ENCODE measurements at regions not wholly inside any gene's neighbourhood (a gene's known extent, or its start where the extent isn't known, plus 50 kb on each side); places are given as distances from the start of the nearest gene placed in this dataset.

DNA sequence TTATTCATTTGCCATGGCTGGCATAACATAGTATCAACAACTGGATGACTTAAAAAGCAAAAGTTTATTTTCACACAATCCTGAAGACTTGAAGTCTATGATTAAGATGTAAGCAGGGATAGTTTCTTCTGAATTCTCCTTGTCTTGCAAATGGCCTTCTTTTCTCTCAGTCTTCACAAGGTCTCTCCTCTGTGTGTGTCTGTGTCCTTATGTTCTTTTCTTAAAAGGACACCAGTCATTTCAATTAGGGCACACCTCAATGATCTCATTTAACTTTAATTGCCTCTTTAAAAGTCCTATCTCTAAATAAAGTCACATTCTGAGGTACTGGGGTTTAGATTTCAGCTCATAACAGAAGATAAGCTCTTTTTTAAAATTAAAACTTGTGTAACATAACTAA, 399.7 kb downstream of the PABPC4L start:
- no peaks in the 10 kb centered on the region for H3K36me3 ChIP-seq (ENCODE audit: control insufficient read depth in 2 of 2, extremely low read depth in 1 of 2, insufficient read depth in 1 of 2, low read length in 1 of 2)
- no peaks in the 10 kb centered on the region for H3K9me3 ChIP-seq
- no peaks in the 10 kb centered on the region for H3K4me1 ChIP-seq (ENCODE audit: control insufficient read depth in 1 of 2, extremely low read depth in 1 of 2, insufficient read depth in 2 of 2, low read length in 2 of 2)
- DNase-seq (no peak), ATAC-seq (replicated peaks in 1 of 4) (no peak)
- ChIA-PET CTCF (no interaction called here), POLR2A (no interaction called here)
- Mint-ChIP-seq H3K4me3 (no peak overlapping the region), H3K27ac (no peak overlapping the region), H3K9me3 (peaks cover 0 to 4% (median 3%) of the 10 kb centered on the region in 3 donors), H3K4me1 (no peaks in the 10 kb centered on the region), H3K36me3 (no peaks in the 10 kb centered on the region), H3K27me3 (no peaks in the 10 kb centered on the region)
- H3K4me3 ChIP-seq (ENCODE audit: control insufficient read depth in 1 of 2, extremely low read depth in 1 of 2, low read length in 1 of 2) = no peak overlapping the region
- H3K27ac ChIP-seq (ENCODE audit: low read length) = no peak overlapping the region
- H3K27me3 ChIP-seq (replicated peaks in 1 of 2; ENCODE audit: control insufficient read depth in 2 of 2, extremely low read depth in 1 of 2, insufficient read depth in 2 of 2, low read length in 1 of 2) = no peaks in the 10 kb centered on the region

DNA sequence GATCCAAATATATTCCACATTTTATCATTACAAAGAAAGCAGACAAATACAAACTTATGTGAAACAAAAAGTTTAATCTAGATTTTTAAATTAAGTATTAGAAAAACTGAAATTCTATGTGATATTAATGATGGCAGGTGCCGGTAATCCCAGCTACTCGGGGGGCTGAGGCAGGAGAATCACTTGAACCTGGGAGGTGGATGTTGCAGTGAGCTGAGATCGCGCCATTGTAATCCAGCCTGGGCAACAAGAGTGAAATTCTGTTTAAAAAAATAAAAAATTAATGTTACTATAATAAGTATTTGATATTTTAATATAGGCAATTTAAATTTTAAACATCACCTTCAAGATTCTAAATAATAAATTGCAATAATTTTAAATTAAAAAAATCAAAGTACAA, 400.6 kb downstream of the PABPC4L start:
- ChIA-PET POLR2A (no interaction called here), CTCF (no interaction called here)
- no peaks in the 10 kb centered on the region for H3K36me3 Mint-ChIP-seq
- Histone ChIP-seq H3K27me3 (replicated peaks in 1 of 2; ENCODE audit: control insufficient read depth in 2 of 2, extremely low read depth in 1 of 2, insufficient read depth in 2 of 2, low read length in 1 of 2) (no peaks in the 10 kb centered on the region), H3K4me3 (ENCODE audit: control insufficient read depth in 1 of 2, extremely low read depth in 1 of 2, low read length in 1 of 2) (no peak overlapping the region), H3K9me3 (no peaks in the 10 kb centered on the region), H3K36me3 (ENCODE audit: control insufficient read depth in 2 of 2, extremely low read depth in 1 of 2, insufficient read depth in 1 of 2, low read length in 1 of 2) (no peaks in the 10 kb centered on the region), H3K27ac (ENCODE audit: low read length) (no peak overlapping the region), H3K4me1 (ENCODE audit: control insufficient read depth in 1 of 2, extremely low read depth in 1 of 2, insufficient read depth in 2 of 2, low read length in 2 of 2) (no peaks in the 10 kb centered on the region)
- H3K9me3 Mint-ChIP-seq = peaks cover 0 to 4% (median 3%) of the 10 kb centered on the region in 3 donors
- no peaks in the 10 kb centered on the region for H3K27me3 Mint-ChIP-seq
- DNase-seq = no peak
- no peaks in the 10 kb centered on the region for H3K4me1 Mint-ChIP-seq
- WGBS (ENCODE audit: insufficient coverage) = no CpG with 5 or more reads among the region's 4 CpGs
- no peak overlapping the region for H3K27ac Mint-ChIP-seq
- H3K4me3 Mint-ChIP-seq = no peak overlapping the region
- ATAC-seq (replicated peaks in 1 of 4) = no peak

- ChIA-PET POLR2A (no interaction called here), CTCF (no interaction called here)
- H3K27me3 ChIP-seq (replicated peaks in 1 of 2; ENCODE audit: control insufficient read depth in 2 of 2, extremely low read depth in 1 of 2, insufficient read depth in 2 of 2, low read length in 1 of 2) = no peaks in the 10 kb centered on the region
- H3K9me3 ChIP-seq = no peaks in the 10 kb centered on the region
- H3K27me3 Mint-ChIP-seq = no peaks in the 10 kb centered on the region
- ATAC-seq (replicated peaks in 1 of 4) = no peak
- 17% methylated on average over 1 of the region's 3 CpGs for WGBS (ENCODE audit: insufficient coverage)
- H3K4me1 ChIP-seq (ENCODE audit: control insufficient read depth in 1 of 2, extremely low read depth in 1 of 2, insufficient read depth in 2 of 2, low read length in 2 of 2) = no peaks in the 10 kb centered on the region
- H3K36me3 Mint-ChIP-seq = no peaks in the 10 kb centered on the region
- no peak for DNase-seq
- no peak overlapping the region for H3K4me3 Mint-ChIP-seq
- H3K4me1 Mint-ChIP-seq = no peaks in the 10 kb centered on the region
- H3K27ac Mint-ChIP-seq = no peak overlapping the region
- H3K9me3 Mint-ChIP-seq = peaks cover 0 to 4% (median 4%) of the 10 kb centered on the region in 3 donors
- H3K27ac ChIP-seq (ENCODE audit: low read length) = no peak overlapping the region
- no peaks in the 10 kb centered on the region for H3K36me3 ChIP-seq (ENCODE audit: control insufficient read depth in 2 of 2, extremely low read depth in 1 of 2, insufficient read depth in 1 of 2, low read length in 1 of 2)
- no peak overlapping the region for H3K4me3 ChIP-seq (ENCODE audit: control insufficient read depth in 1 of 2, extremely low read depth in 1 of 2, low read length in 1 of 2)
Observed at GRCh38 chr4:133799717-133800315, 401.8 kb downstream of the PABPC4L start.

- Mint-ChIP-seq H3K27me3 (no peaks in the 10 kb centered on the region), H3K4me1 (no peaks in the 10 kb centered on the region), H3K36me3 (no peaks in the 10 kb centered on the region), H3K9me3 (peaks cover under 1 to 10% (median 6%) of the 10 kb centered on the region in 3 donors), H3K27ac (no peak overlapping the region), H3K4me3 (no peak overlapping the region)
- ChIA-PET CTCF (interaction anchor here in 1 of 2 donors (0.6 kb wide), 1 partner anchor 32 kb away, joined by 8 read pairs; no protein-coding TSS in a partner anchor), POLR2A (no interaction called here)
- no peak for ATAC-seq (replicated peaks in 1 of 4)
- H3K27me3 ChIP-seq (replicated peaks in 1 of 2; ENCODE audit: control insufficient read depth in 2 of 2, extremely low read depth in 1 of 2, insufficient read depth in 2 of 2, low read length in 1 of 2) = no peaks in the 10 kb centered on the region
- WGBS (ENCODE audit: insufficient coverage) = no CpG with 5 or more reads among the region's 2 CpGs
- H3K9me3 ChIP-seq = no peaks in the 10 kb centered on the region
- H3K4me3 ChIP-seq (ENCODE audit: control insufficient read depth in 1 of 2, extremely low read depth in 1 of 2, low read length in 1 of 2) = no peak overlapping the region
- no peak for DNase-seq
- no peaks in the 10 kb centered on the region for H3K4me1 ChIP-seq (ENCODE audit: control insufficient read depth in 1 of 2, extremely low read depth in 1 of 2, insufficient read depth in 2 of 2, low read length in 2 of 2)
- no peak overlapping the region for H3K27ac ChIP-seq (ENCODE audit: low read length)
- no peaks in the 10 kb centered on the region for H3K36me3 ChIP-seq (ENCODE audit: control insufficient read depth in 2 of 2, extremely low read depth in 1 of 2, insufficient read depth in 1 of 2, low read length in 1 of 2)
Observed at GRCh38 chr4:133777661-133778060, 423.9 kb downstream of the PABPC4L start.

GRCh38 chr4:133776961-133777360, 424.6 kb downstream of the PABPC4L start:
- POLR2A ChIA-PET = no interaction called here
- no peak overlapping the region for H3K4me3 ChIP-seq (ENCODE audit: control insufficient read depth in 1 of 2, extremely low read depth in 1 of 2, low read length in 1 of 2)
- H3K27ac ChIP-seq (ENCODE audit: low read length) = no peak overlapping the region
- H3K9me3 Mint-ChIP-seq = peaks cover 3 to 7% (median 4%) of the 10 kb centered on the region in 3 donors
- WGBS (ENCODE audit: insufficient coverage) = no CpG with 5 or more reads among the region's 4 CpGs
- no peak overlapping the region for H3K4me3 Mint-ChIP-seq
- H3K36me3 Mint-ChIP-seq = no peaks in the 10 kb centered on the region
- no peak overlapping the region for H3K27ac Mint-ChIP-seq
- ATAC-seq (replicated peaks in 1 of 4) (no peak), DNase-seq (no peak)
- CTCF ChIA-PET = interaction anchor here in 1 of 2 donors (0.6 kb wide), 1 partner anchor 32 kb away, joined by 8 read pairs; no protein-coding TSS in a partner anchor
- H3K4me1 ChIP-seq (ENCODE audit: control insufficient read depth in 1 of 2, extremely low read depth in 1 of 2, insufficient read depth in 2 of 2, low read length in 2 of 2) = no peaks in the 10 kb centered on the region
- H3K36me3 ChIP-seq (ENCODE audit: control insufficient read depth in 2 of 2, extremely low read depth in 1 of 2, insufficient read depth in 1 of 2, low read length in 1 of 2) = no peaks in the 10 kb centered on the region
- H3K4me1 Mint-ChIP-seq = no peaks in the 10 kb centered on the region
- no peaks in the 10 kb centered on the region for H3K27me3 Mint-ChIP-seq
- H3K27me3 ChIP-seq (replicated peaks in 1 of 2; ENCODE audit: control insufficient read depth in 2 of 2, extremely low read depth in 1 of 2, insufficient read depth in 2 of 2, low read length in 1 of 2) = no peaks in the 10 kb centered on the region
- no peaks in the 10 kb centered on the region for H3K9me3 ChIP-seq

GRCh38 chr4:133776503-133776902, 425.1 kb downstream of the PABPC4L start:
- Mint-ChIP-seq H3K9me3 (peaks cover 3 to 7% (median 5%) of the 10 kb centered on the region in 3 donors), H3K4me1 (no peaks in the 10 kb centered on the region), H3K36me3 (no peaks in the 10 kb centered on the region), H3K27me3 (no peaks in the 10 kb centered on the region), H3K4me3 (no peak overlapping the region), H3K27ac (no peak overlapping the region)
- Histone ChIP-seq H3K4me3 (ENCODE audit: control insufficient read depth in 1 of 2, extremely low read depth in 1 of 2, low read length in 1 of 2) (no peak overlapping the region), H3K27ac (ENCODE audit: low read length) (no peak overlapping the region), H3K36me3 (ENCODE audit: control insufficient read depth in 2 of 2, extremely low read depth in 1 of 2, insufficient read depth in 1 of 2, low read length in 1 of 2) (no peaks in the 10 kb centered on the region), H3K27me3 (replicated peaks in 1 of 2; ENCODE audit: control insufficient read depth in 2 of 2, extremely low read depth in 1 of 2, insufficient read depth in 2 of 2, low read length in 1 of 2) (no peaks in the 10 kb centered on the region), H3K4me1 (ENCODE audit: control insufficient read depth in 1 of 2, extremely low read depth in 1 of 2, insufficient read depth in 2 of 2, low read length in 2 of 2) (no peaks in the 10 kb centered on the region), H3K9me3 (no peaks in the 10 kb centered on the region)
- CTCF ChIA-PET = no interaction called here
- POLR2A ChIA-PET = interaction anchor here in 1 of 2 donors (0.7 kb wide), 1 partner anchor 12 kb away, joined by 3 read pairs; no protein-coding TSS in a partner anchor
- DNase-seq (no peak), ATAC-seq (replicated peaks in 1 of 4) (no peak)
- 67% methylated on average over 1 of the region's 2 CpGs for WGBS (ENCODE audit: insufficient coverage)

- Mint-ChIP-seq H3K27me3 (no peaks in the 10 kb centered on the region), H3K36me3 (no peaks in the 10 kb centered on the region), H3K27ac (no peak overlapping the region), H3K4me3 (no peak overlapping the region), H3K9me3 (peaks cover 0 to 7% (median 6%) of the 10 kb centered on the region in 3 donors), H3K4me1 (no peaks in the 10 kb centered on the region)
- no peaks in the 10 kb centered on the region for H3K9me3 ChIP-seq
- ChIA-PET POLR2A (interaction anchor here (0.6 to 0.7 kb wide), 2 partner anchors 12 to 17 kb away, joined by 3 read pairs; no protein-coding TSS in a partner anchor), CTCF (no interaction called here)
- DNase-seq (no peak), ATAC-seq (replicated peaks in 1 of 4) (no peak)
- no peaks in the 10 kb centered on the region for H3K36me3 ChIP-seq (ENCODE audit: control insufficient read depth in 2 of 2, extremely low read depth in 1 of 2, insufficient read depth in 1 of 2, low read length in 1 of 2)
- H3K4me1 ChIP-seq (ENCODE audit: control insufficient read depth in 1 of 2, extremely low read depth in 1 of 2, insufficient read depth in 2 of 2, low read length in 2 of 2) = no peaks in the 10 kb centered on the region
- no peaks in the 10 kb centered on the region for H3K27me3 ChIP-seq (replicated peaks in 1 of 2; ENCODE audit: control insufficient read depth in 2 of 2, extremely low read depth in 1 of 2, insufficient read depth in 2 of 2, low read length in 1 of 2)
- H3K4me3 ChIP-seq (ENCODE audit: control insufficient read depth in 1 of 2, extremely low read depth in 1 of 2, low read length in 1 of 2) = no peak overlapping the region
- no peak overlapping the region for H3K27ac ChIP-seq (ENCODE audit: low read length)
Observed at GRCh38 chr4:133775881-133776280, 425.7 kb downstream of the PABPC4L start.
